ENCODE measurements at regions not wholly inside any gene's neighbourhood (a gene's known extent, or its start where the extent isn't known, plus 50 kb on each side); places are given as distances from the start of the nearest gene placed in this dataset.

DNA sequence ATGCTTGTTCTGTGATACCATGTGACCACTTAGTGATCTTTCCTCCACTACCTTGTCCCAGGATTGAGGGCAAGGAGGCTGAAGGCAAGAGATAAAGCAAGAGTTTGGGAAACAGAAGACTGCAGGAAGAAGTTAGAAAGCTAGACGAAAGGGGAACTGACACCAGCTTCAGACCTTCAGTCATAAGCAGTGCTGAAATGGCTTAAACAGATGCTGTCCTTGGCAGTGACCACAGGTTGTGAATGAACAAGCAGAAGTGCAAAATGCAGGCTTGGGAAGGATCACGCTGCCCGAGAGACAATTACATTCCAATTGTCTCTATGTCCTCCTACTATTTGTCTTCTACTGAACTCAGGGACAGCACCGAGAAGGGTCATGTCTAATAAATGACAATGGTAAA, 704.9 kb upstream of the AUTS2 start:
- TF ChIP-seq, protein P1, sequence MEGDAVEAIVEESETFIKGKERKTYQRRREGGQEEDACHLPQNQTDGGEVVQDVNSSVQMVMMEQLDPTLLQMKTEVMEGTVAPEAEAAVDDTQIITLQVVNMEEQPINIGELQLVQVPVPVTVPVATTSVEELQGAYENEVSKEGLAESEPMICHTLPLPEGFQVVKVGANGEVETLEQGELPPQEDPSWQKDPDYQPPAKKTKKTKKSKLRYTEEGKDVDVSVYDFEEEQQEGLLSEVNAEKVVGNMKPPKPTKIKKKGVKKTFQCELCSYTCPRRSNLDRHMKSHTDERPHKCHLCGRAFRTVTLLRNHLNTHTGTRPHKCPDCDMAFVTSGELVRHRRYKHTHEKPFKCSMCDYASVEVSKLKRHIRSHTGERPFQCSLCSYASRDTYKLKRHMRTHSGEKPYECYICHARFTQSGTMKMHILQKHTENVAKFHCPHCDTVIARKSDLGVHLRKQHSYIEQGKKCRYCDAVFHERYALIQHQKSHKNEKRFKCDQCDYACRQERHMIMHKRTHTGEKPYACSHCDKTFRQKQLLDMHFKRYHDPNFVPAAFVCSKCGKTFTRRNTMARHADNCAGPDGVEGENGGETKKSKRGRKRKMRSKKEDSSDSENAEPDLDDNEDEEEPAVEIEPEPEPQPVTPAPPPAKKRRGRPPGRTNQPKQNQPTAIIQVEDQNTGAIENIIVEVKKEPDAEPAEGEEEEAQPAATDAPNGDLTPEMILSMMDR (IDR thresholded peaks at IDR 0.05 in 4 of 5, conservative IDR thresholded peaks at IDR 0.05 in 1 of 5), result no peak
- no peak for TF ChIP-seq POLR2A (IDR thresholded peaks at IDR 0.05)

Data from gastrocnemius medialis (tissue), 4 donors.